ENCODE measurements at regions not wholly inside any gene's neighbourhood (a gene's known extent, or its start where the extent isn't known, plus 50 kb on each side); places are given as distances from the start of the nearest gene placed in this dataset.

DNA sequence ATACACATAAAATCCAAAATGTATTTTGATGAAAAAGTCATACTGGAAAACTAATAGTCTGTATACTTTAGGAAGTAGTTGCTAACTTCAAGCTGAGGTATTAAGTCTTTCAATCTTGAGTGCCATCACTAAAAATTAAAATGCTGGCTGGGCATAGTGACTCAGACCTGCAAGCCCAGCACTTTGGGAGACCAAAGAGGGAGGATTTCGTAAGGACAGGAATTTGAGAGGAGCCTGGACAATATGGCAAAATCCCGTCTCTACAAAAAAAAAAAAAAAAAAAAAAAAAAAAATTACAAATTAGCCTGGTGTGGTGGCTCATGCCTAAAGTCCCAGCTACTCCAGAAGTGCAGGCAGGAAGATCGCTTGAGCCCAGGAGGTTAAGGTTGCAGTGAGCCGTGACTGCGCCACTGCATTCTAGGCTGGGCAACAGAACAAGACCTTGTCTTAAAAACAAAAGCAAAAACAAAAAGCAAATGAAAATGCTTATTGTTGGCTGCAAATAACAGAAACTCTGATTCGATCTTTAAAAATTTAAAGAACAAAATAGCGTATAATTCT is 1994.2 kb upstream of the PCDH20 start:
- TF ChIP-seq, protein P1, sequence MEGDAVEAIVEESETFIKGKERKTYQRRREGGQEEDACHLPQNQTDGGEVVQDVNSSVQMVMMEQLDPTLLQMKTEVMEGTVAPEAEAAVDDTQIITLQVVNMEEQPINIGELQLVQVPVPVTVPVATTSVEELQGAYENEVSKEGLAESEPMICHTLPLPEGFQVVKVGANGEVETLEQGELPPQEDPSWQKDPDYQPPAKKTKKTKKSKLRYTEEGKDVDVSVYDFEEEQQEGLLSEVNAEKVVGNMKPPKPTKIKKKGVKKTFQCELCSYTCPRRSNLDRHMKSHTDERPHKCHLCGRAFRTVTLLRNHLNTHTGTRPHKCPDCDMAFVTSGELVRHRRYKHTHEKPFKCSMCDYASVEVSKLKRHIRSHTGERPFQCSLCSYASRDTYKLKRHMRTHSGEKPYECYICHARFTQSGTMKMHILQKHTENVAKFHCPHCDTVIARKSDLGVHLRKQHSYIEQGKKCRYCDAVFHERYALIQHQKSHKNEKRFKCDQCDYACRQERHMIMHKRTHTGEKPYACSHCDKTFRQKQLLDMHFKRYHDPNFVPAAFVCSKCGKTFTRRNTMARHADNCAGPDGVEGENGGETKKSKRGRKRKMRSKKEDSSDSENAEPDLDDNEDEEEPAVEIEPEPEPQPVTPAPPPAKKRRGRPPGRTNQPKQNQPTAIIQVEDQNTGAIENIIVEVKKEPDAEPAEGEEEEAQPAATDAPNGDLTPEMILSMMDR (IDR thresholded peaks at IDR 0.05; ENCODE audit: insufficient read depth, low read length, poor library complexity, severe bottlenecking) = no peak
- TF ChIP-seq EZH2phosphoT487 (conservative IDR thresholded peaks at IDR 0.05; ENCODE audit: low read length) = no peak

All from SU-DHL-6 (cell line).